ENCODE measurements at regions not wholly inside any gene's neighbourhood (a gene's known extent, or its start where the extent isn't known, plus 50 kb on each side); places are given as distances from the start of the nearest gene placed in this dataset.
"Not testable (repeated sequence)": the region's sequence is repeated elsewhere in the genome, so short reads cannot be mapped to it uniquely, and the experiment has no call there.

- Mint-ChIP-seq H3K9me3 (no peaks in the 10 kb centered on the region), H3K4me3 (no peak overlapping the region), H3K27me3 (peaks cover 8% of the 10 kb centered on the region), H3K36me3 (ENCODE audit: low read depth) (no peaks in the 10 kb centered on the region), H3K4me1 (ENCODE audit: low read depth) (peaks cover 9% of the 10 kb centered on the region), H3K27ac (no peak overlapping the region)
- no peak for DNase-seq
These were observed 131.3 kb downstream of the LPIN1 start for GRCh38 chr2:11877764-11878163.

- H3K27ac Mint-ChIP-seq; DNase-seq; H3K36me3 Mint-ChIP-seq (ENCODE audit: low read depth); H3K4me1 Mint-ChIP-seq (ENCODE audit: low read depth); H3K4me3 Mint-ChIP-seq; H3K27me3 Mint-ChIP-seq; H3K9me3 Mint-ChIP-seq: not testable (repeated sequence)
These were observed 138.8 kb downstream of the LPIN1 start for GRCh38 chr2:11885253-11885652.

- H3K4me3 Mint-ChIP-seq; H3K36me3 Mint-ChIP-seq (ENCODE audit: low read depth); H3K27ac Mint-ChIP-seq; H3K4me1 Mint-ChIP-seq (ENCODE audit: low read depth); DNase-seq; H3K27me3 Mint-ChIP-seq: not testable (repeated sequence)
- peaks cover 18% of the 10 kb centered on the region for H3K9me3 Mint-ChIP-seq
These were observed 140.5 kb downstream of the LPIN1 start for GRCh38 chr2:11886899-11887298.

GRCh38 chr2:11889101-11889850 lies 142.8 kb downstream of the LPIN1 start:
- Mint-ChIP-seq H3K36me3 (ENCODE audit: low read depth) (peaks cover 9% of the 10 kb centered on the region), H3K4me3 (no peak overlapping the region), H3K27me3 (peaks cover 4% of the 10 kb centered on the region), H3K9me3 (peaks cover 21% of the 10 kb centered on the region), H3K27ac (no peak overlapping the region), H3K4me1 (ENCODE audit: low read depth) (no peaks in the 10 kb centered on the region)
- no peak for DNase-seq

- no peak overlapping the region for H3K27ac Mint-ChIP-seq
- H3K9me3 Mint-ChIP-seq, result peaks cover 27% of the 10 kb centered on the region
- no peak for DNase-seq
- H3K4me1 Mint-ChIP-seq (ENCODE audit: low read depth), result no peaks in the 10 kb centered on the region
- H3K36me3 Mint-ChIP-seq (ENCODE audit: low read depth), result peaks cover 9% of the 10 kb centered on the region
- peaks cover 4% of the 10 kb centered on the region for H3K27me3 Mint-ChIP-seq
- H3K4me3 Mint-ChIP-seq, result no peak overlapping the region
These were observed 143.4 kb downstream of the LPIN1 start for GRCh38 chr2:11889854-11890253.

GRCh38 chr2:11891028-11891427 lies 144.6 kb downstream of the LPIN1 start:
- H3K4me3 Mint-ChIP-seq, result no peak overlapping the region
- H3K27ac Mint-ChIP-seq, result no peak overlapping the region
- peaks cover 31% of the 10 kb centered on the region for H3K9me3 Mint-ChIP-seq
- no peaks in the 10 kb centered on the region for H3K4me1 Mint-ChIP-seq (ENCODE audit: low read depth)
- DNase-seq, result no peak
- H3K27me3 Mint-ChIP-seq, result peaks cover 4% of the 10 kb centered on the region
- peaks cover 9% of the 10 kb centered on the region for H3K36me3 Mint-ChIP-seq (ENCODE audit: low read depth)

- H3K4me1 Mint-ChIP-seq (ENCODE audit: low read depth), result no peaks in the 10 kb centered on the region
- peaks cover 31% of the 10 kb centered on the region for H3K9me3 Mint-ChIP-seq
- DNase-seq, result no peak
- H3K36me3 Mint-ChIP-seq (ENCODE audit: low read depth), result peaks cover 9% of the 10 kb centered on the region
- H3K4me3 Mint-ChIP-seq, result no peak overlapping the region
- H3K27ac Mint-ChIP-seq, result no peak overlapping the region
- peaks cover 4% of the 10 kb centered on the region for H3K27me3 Mint-ChIP-seq
These were observed 145.4 kb downstream of the LPIN1 start for GRCh38 chr2:11891671-11892440.

- Mint-ChIP-seq H3K4me3 (no peak overlapping the region), H3K27ac (no peak overlapping the region), H3K9me3 (peaks cover 13% of the 10 kb centered on the region), H3K4me1 (ENCODE audit: low read depth) (no peaks in the 10 kb centered on the region), H3K36me3 (ENCODE audit: low read depth) (no peaks in the 10 kb centered on the region), H3K27me3 (no peaks in the 10 kb centered on the region)
- DNase-seq, result no peak
These were observed 150.0 kb downstream of the LPIN1 start for GRCh38 chr2:11896386-11896785.

GRCh38 chr2:11898576-11898975 lies 152.1 kb downstream of the LPIN1 start:
- DNase-seq, result no peak
- H3K9me3 Mint-ChIP-seq, result peaks cover 13% of the 10 kb centered on the region

GRCh38 chr2:11899264-11899818 lies 152.9 kb downstream of the LPIN1 start:
- H3K9me3 Mint-ChIP-seq, result peaks cover 9% of the 10 kb centered on the region
- H3K27me3 Mint-ChIP-seq, result no peaks in the 10 kb centered on the region
- H3K27ac Mint-ChIP-seq, result no peak overlapping the region
- no peak for DNase-seq
- H3K4me3 Mint-ChIP-seq, result no peak overlapping the region
- no peaks in the 10 kb centered on the region for H3K36me3 Mint-ChIP-seq (ENCODE audit: low read depth)
- no peaks in the 10 kb centered on the region for H3K4me1 Mint-ChIP-seq (ENCODE audit: low read depth)

More at GRCh38 chr2:11898576-11898975, 152.1 kb downstream of the LPIN1 start:
- no peak overlapping the region for H3K4me3 Mint-ChIP-seq
- no peaks in the 10 kb centered on the region for H3K27me3 Mint-ChIP-seq
- no peak overlapping the region for H3K27ac Mint-ChIP-seq
- H3K4me1 Mint-ChIP-seq (ENCODE audit: low read depth), result no peaks in the 10 kb centered on the region
- H3K36me3 Mint-ChIP-seq (ENCODE audit: low read depth), result no peaks in the 10 kb centered on the region

GRCh38 chr2:11900891-11901290 lies 154.5 kb downstream of the LPIN1 start:
- H3K4me3 Mint-ChIP-seq; H3K9me3 Mint-ChIP-seq; H3K36me3 Mint-ChIP-seq (ENCODE audit: low read depth); DNase-seq; H3K4me1 Mint-ChIP-seq (ENCODE audit: low read depth); H3K27ac Mint-ChIP-seq; H3K27me3 Mint-ChIP-seq: not testable (repeated sequence)

- no peaks in the 10 kb centered on the region for H3K4me1 Mint-ChIP-seq (ENCODE audit: low read depth)
These were observed 155.1 kb downstream of the LPIN1 start for GRCh38 chr2:11901351-11902069.

GRCh38 chr2:11903085-11903606 lies 156.7 kb downstream of the LPIN1 start:
- Mint-ChIP-seq H3K4me3 (no peak overlapping the region), H3K27me3 (no peaks in the 10 kb centered on the region), H3K4me1 (ENCODE audit: low read depth) (no peaks in the 10 kb centered on the region), H3K27ac (no peak overlapping the region), H3K9me3 (no peaks in the 10 kb centered on the region), H3K36me3 (ENCODE audit: low read depth) (no peaks in the 10 kb centered on the region)
- DNase-seq, result no peak

More at GRCh38 chr2:11901351-11902069, 155.1 kb downstream of the LPIN1 start:
- no peaks in the 10 kb centered on the region for H3K9me3 Mint-ChIP-seq
- no peaks in the 10 kb centered on the region for H3K36me3 Mint-ChIP-seq (ENCODE audit: low read depth)
- DNase-seq, result no peak
- no peak overlapping the region for H3K27ac Mint-ChIP-seq
- no peak overlapping the region for H3K4me3 Mint-ChIP-seq
- no peaks in the 10 kb centered on the region for H3K27me3 Mint-ChIP-seq

- Mint-ChIP-seq H3K9me3 (no peaks in the 10 kb centered on the region), H3K36me3 (ENCODE audit: low read depth) (no peaks in the 10 kb centered on the region), H3K4me3 (no peak overlapping the region), H3K27ac (no peak overlapping the region), H3K27me3 (no peaks in the 10 kb centered on the region), H3K4me1 (ENCODE audit: low read depth) (no peaks in the 10 kb centered on the region)
- no peak for DNase-seq
These were observed 157.6 kb downstream of the LPIN1 start for GRCh38 chr2:11904029-11904428.

Measured in activated T-cell treated with anti-CD3 and anti-CD28 coated beads, Interleukin-2, amount 50 U/mL, for 24 hours (primary cell).